Astrocyte of the cerebellum (primary cell): ENCODE measurements at regions not wholly inside any gene's neighbourhood (a gene's known extent, or its start where the extent isn't known, plus 50 kb on each side); places are given as distances from the start of the nearest gene placed in this dataset.

Source experiments
- DNase-seq: peaks from one replicate; pipeline ENCODE4 v3.0.0-alpha.2; 2011; ENCODE audit warnings: low read depth
- H3K4me3 ChIP-seq: 2 replicates; pipeline ENCODE4 v1.5.1; 2011; ENCODE audit warnings: mild to moderate bottlenecking, low read depth, low read length, moderate library complexity
- in situ Hi-C: cut with HindIII; loops from 2 replicates; pipeline ENCODE4 v1.10.0; 2017; ENCODE audit warnings: low sequenced_read_pairs
- TF ChIP-seq, protein P1 (sequence below): IDR thresholded peaks from 2 replicates; pipeline ENCODE4 v1.5.1; 2012; ENCODE audit warnings: low read length, low read depth, moderate library complexity, mild to moderate bottlenecking; ENCODE audit errors: missing control alignments

DNA sequence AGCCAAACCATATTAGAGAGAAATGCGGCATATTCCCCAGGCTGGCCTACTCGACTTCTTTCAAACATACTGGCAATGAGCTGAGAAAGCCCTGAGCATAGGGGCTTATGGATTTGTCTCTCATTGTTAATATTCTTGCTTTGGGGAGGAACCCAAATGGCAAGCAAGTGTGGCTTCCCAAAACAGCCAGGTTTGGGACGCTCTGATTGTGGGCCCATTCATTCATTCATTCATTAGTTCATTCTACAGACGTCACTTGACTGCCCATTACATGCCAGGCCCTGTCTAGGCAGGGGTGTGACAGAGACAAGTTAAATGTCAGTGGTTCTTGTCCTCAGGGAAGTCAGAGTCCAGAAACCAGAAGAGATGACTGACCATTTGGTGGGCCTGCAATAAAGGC is 77.4 kb upstream of the THBS1 start:
- no peak for DNase-seq
- in situ Hi-C loops: no loop called here
- H3K4me3 ChIP-seq: no peak overlapping the region
- TF ChIP-seq, protein P1, sequence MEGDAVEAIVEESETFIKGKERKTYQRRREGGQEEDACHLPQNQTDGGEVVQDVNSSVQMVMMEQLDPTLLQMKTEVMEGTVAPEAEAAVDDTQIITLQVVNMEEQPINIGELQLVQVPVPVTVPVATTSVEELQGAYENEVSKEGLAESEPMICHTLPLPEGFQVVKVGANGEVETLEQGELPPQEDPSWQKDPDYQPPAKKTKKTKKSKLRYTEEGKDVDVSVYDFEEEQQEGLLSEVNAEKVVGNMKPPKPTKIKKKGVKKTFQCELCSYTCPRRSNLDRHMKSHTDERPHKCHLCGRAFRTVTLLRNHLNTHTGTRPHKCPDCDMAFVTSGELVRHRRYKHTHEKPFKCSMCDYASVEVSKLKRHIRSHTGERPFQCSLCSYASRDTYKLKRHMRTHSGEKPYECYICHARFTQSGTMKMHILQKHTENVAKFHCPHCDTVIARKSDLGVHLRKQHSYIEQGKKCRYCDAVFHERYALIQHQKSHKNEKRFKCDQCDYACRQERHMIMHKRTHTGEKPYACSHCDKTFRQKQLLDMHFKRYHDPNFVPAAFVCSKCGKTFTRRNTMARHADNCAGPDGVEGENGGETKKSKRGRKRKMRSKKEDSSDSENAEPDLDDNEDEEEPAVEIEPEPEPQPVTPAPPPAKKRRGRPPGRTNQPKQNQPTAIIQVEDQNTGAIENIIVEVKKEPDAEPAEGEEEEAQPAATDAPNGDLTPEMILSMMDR: no peak

DNA sequence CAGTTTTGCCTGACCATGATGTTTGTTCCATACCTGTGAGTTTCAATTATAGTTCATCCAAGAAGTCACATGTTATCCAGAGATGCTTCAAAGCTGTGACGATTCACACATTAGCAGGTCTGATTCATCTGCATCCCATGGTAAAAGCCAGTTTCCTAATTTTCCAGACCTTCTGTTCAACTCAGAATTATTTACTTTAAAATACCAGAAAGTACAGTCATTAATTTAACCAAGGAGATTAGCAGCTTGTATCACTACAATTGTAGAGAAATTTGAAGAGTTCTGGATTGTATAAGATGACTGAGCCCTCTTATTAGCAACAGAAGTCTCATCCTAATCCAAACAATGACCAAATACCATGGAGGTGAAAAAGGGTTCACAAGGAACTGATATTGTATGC is 76.1 kb upstream of the THBS1 start:
- in situ Hi-C loops: no loop called here
- DNase-seq: peak; percentile 28
- TF ChIP-seq, protein P1: no peak
- H3K4me3 ChIP-seq: no peak overlapping the region

DNA sequence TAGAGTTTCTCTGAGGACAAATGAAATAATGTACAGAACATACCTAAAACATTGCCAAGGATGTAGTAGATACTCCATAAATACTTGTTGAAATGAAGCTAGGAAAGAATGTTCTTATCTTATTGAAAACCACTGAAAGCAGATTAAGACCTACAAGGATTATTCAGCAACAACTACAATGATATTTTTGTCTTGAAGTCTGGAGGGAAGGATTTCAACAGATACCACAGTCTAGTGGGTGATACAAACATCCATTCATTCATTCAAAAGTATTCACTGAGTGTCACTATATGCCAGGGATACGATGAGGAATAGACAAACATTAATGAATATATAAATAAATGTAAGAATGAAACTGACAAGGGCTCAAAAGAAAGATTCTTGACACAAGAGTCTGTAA is 74.7 kb upstream of the THBS1 start:
- no peak for DNase-seq
- in situ Hi-C loops: no loop called here
- TF ChIP-seq, protein P1: no peak
- H3K4me3 ChIP-seq: no peak overlapping the region

DNA sequence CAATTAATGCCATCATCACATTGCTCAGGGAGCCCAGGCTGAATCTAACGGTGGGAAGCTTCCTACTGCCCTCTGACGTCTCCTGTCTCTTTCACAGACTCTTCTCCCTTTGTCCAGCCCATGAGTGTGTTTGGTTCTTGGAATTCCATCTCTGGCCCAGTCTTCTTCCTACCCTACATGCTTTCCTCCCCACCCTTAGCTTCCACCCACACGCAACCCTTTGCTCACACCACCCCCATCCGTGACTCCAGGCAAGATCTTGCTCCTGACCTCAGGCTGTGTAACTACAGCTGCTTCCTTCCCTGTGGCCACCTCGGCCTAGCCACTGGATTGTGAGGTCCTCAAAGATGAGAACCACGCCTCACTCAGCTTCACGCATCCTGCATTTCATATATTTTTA is 72.3 kb upstream of the THBS1 start:
- TF ChIP-seq, protein P1: no peak
- in situ Hi-C loops: no loop called here
- no peak overlapping the region for H3K4me3 ChIP-seq
- no peak for DNase-seq

DNA sequence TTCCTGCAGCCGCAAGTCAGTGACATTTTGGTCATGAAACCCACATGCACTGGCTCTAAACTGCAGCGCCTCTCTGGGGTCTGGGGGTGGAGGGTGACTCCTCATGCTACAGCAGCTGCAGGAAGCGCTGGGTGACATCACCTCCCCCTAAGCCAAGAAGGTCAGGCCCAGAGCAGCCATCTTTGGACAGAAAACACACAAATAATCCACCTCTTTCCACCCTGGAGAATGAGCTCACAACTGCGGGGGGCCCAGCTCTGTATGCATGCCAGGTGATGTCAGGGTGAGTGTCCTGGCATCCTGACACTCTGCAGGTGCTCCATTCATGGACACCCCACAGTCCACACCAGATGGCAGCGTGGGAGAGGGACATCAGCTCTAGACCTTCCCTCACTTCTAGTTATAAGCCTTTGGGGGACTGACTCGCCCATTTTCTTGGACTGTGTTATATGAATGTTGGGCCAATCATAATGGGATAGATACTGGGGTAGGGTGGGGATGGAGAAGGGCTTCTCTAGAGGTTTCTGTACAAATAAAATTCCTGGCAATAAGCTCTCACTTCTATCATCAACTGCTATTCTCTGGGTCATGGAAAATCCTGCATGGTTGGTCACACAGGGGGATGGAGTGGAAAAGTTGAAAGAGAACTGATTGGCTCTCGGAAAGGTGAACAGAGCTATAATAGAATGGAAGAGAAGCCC is 70.7 kb upstream of the THBS1 start:
- DNase-seq: no peak
- H3K4me3 ChIP-seq: no peak overlapping the region
- in situ Hi-C loops: no loop called here
- TF ChIP-seq, protein P1: no peak

DNA sequence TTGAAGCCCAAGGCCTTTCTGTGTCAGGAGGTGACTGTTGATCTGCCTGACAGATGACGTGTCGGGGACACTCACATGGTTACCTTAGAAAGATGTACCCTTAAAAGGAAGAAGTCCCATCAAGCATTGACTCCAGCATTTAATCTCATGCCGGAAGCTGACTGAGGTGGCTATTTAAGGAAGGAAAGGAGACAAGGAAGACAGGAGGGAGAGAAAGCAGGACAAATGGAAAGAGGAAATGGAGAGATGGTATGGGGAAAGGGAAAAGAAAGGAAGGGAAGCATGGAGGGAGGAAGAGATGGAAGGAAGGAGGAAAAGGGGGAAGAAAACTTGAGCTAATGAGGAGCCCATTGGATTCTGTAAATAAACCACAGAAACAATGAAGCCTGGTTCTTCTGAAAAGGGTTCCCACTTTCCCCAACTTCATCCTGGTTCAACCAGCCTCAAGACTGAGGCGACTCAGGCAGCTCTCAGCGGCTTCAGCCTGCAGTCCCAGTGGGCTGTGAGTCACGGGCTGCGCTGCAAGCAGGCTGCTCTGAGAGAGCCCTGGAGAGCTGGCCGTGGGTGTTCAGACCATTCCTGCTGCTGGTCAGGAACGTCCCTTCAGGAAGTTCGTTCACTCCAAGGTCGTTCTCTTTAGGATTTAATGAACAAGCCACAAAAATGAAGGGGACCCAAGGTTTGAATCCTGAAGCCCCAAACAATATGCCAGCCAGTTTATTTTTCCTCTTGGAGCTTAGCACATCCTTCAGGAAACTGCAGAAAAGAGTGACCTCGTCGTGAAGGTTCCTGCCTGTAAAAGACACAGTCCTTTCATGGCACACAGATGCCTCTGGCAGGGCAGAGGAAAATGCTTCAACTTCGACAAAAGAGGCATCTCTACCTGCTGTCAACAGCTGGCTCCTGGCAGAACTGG is 69.6 kb upstream of the THBS1 start:
- TF ChIP-seq, protein P1: no peak
- H3K4me3 ChIP-seq: no peak overlapping the region
- DNase-seq: peak; percentile 20
- in situ Hi-C loops: no loop called here
